GM12874 (cell line): ENCODE measurements at regions not wholly inside any gene's neighbourhood (a gene's known extent, or its start where the extent isn't known, plus 50 kb on each side); places are given as distances from the start of the nearest gene placed in this dataset.

Source experiments
- TF ChIP-seq, protein P1 (sequence below): IDR thresholded peaks from 2 replicates; pipeline ENCODE4 v1.5.1; 2011; ENCODE audit warnings: low read depth, mild to moderate bottlenecking, control low read depth, low read length, moderate library complexity; ENCODE audit not compliant: insufficient read depth

DNA sequence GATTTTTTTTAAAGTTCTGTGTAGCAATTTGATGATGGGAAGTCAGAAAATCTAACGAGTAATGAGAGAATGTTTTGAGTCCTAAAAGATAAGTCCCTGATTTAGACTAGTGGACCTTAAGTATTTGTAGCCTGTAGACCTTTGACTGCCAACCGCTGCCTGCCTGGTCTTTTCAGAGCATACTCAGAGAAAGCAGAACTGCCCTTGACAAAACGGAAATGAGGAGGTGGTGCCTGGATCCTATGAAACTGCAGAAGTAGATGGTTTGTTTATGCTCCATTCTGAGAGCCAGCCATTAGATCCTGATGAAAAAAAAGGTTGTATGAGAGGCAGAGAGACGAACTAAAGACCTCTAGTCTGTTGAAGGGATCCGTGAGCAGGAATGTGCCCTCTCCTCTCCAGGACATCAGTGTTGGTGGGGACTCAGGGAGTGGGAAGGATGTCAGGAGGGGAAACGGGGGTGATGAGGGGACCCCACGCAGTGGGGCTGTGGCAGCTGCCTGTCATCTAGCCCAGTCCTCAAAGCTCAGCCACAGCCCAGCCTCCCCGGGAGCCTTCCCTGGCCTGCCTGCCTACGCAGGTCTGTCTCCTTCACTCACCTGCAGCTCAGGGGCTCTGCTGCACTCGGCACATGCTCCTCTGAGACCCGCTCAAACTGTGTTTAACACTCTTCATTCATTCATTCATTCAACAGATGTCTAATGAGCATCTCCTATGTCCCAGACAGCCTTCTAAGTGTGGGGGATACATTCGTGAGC lies 447.5 kb downstream of the AACS start:
- TF ChIP-seq, protein P1, sequence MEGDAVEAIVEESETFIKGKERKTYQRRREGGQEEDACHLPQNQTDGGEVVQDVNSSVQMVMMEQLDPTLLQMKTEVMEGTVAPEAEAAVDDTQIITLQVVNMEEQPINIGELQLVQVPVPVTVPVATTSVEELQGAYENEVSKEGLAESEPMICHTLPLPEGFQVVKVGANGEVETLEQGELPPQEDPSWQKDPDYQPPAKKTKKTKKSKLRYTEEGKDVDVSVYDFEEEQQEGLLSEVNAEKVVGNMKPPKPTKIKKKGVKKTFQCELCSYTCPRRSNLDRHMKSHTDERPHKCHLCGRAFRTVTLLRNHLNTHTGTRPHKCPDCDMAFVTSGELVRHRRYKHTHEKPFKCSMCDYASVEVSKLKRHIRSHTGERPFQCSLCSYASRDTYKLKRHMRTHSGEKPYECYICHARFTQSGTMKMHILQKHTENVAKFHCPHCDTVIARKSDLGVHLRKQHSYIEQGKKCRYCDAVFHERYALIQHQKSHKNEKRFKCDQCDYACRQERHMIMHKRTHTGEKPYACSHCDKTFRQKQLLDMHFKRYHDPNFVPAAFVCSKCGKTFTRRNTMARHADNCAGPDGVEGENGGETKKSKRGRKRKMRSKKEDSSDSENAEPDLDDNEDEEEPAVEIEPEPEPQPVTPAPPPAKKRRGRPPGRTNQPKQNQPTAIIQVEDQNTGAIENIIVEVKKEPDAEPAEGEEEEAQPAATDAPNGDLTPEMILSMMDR = no peak

DNA sequence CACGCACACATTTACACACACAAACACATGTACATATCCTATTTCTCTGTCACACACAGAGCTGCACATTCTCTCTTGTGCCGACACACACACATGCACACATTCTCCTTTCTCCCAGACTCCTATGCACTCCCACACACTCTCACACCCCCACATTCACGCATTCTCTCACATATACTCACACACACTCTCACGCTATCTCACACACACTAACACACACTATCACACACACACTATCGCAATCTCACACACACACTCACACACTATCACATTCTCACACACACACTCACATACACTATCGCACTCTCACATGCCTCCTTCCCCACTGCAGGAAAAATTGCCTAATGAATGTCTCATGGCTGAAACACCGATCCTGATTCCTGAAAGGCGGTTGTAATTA lies 450.7 kb downstream of the AACS start:
- TF ChIP-seq, protein P1 = no peak

DNA sequence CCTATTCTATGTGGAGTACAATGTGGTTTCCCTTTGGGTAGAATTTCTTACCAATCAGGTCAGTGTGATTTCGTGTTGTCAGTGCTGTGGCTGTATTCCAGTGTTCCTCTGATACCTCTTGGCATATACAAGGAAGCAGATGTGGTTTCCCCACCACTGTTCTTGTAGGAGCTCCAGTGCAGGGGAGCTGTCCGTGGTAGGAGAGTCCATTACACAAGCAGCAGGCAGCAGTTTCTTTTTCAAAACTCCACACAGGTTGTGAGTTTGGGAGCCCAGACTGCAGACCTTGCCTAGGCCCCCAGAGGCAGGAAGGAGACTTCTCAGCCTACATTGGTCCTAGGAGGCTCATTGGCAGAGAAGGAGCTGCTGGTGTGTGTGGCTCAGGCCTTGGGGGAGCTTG lies 452.8 kb downstream of the AACS start:
- TF ChIP-seq, protein P1 = no peak

DNA sequence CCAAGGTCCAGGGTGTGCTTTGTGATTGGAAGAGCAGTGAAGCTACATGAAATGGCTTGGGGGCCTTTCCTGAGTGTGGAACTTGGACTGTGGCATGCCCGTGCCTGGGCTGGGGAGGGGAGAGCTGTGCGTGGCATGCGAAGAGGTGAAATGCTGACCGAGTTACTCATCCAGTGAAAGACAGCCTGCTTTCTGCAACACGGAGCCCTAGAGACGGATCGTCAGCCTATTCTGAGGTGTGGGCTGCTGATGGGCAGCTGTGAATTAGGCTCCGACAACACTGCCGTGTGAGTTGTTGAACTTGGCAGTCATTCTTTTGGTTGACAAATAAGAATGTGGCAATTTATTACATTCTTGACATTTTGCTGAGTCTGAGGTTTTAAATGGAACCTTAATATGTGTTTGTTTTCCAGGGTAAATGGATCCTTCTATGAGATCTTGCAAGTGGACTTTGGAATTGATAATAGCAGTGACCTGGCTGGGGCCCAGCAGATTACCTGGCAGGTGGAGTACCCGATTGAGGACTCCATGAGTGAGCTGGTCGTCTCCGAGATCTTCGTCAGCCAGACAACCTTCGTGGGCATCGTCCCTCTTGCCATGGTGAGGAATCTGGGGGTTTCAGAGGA lies 453.9 kb downstream of the AACS start:
- TF ChIP-seq, protein P1 = no peak

DNA sequence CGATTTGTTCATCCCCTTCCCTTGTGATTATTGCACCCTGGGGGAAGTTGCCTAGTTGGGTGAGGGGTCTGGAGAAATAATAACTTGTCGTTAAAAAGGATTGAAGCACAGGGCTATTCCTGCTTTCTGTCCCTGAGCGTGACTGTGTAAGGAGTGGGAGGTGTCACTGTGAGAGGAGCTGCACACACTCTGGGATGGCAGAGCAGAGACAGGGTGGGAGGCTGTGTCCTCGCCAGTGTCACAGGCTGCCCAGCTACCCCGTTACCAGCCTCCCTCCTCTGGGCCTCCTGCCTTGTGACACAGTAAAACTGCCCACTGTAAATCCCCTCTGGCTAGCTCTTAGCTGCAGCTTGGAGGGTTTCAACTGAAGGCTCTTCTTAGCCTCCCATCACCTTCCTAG lies 460.6 kb downstream of the AACS start:
- TF ChIP-seq, protein P1 = no peak

DNA sequence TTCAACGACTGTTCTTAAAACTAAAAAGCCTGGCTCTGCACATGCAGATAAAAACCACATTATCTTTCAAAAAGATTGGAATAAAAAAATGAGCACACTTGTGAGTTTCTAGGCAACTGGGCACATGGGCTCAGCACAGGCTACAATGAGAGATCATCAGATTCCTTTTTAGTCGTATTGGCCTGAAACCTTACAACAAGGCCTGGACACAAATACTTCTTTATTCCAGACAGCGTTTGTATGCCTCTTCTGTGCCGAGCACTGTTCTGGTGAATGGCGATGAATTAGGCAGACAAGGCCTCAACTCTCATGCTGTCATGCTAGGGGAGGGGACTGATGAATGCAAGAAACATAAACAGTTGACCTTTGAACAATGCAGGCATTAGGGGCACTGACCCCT lies 463.0 kb downstream of the AACS start:
- TF ChIP-seq, protein P1 = no peak

DNA sequence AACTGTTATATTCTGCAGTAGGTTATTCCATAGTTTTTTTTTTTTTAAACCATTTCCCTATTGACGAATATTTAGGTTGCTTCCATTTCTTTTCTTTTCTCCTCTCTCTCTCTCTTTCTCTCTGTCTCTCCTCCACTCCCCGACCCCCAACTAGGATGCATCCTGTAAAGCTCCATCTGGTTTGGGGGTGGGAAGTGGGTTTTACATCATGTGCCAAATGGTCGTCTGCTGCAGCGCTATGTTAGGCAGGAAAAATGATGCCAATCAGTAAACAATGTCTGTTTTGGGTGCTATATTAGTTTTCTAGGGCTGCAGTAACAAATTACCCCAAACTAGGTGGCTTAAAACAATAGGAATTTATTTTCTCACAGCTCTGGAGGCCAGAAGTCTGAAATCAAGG lies 465.0 kb downstream of the AACS start:
- TF ChIP-seq, protein P1 = no peak
